ENCODE measurements at regions not wholly inside any gene's neighbourhood (a gene's known extent, or its start where the extent isn't known, plus 50 kb on each side); places are given as distances from the start of the nearest gene placed in this dataset.

DNA sequence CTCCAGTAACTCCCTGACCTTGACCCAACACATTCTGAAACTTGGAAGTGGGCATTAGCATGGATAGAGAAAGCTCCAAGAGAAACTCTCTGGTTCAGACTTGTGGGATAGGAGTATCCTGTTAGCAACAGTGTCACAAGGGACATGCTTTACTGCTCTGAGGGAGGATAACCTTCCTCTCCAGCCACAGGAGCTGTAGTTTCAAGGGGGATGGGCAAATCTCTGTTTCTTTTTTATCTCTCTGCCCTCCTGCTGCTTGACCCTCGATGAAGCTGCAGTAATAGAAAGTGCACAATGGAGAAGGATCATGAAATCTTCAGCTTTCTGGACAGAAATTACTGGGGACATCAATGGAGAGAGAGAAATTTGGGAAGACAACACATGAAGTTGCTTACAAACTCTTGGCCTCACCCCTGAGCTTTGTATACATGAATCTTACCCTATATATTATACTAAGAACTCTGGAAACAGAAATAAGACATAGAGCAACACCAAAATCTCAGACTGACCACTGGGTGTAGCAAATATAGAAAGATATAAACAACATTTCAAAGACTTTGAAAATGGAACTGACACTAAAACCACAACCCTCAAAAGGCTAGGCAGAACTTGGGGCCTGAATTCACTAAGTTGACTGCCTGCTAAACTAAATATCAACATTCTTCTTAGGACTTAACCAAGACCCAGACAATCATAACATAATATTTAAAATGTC lies 471.0 kb upstream of the MEF2C start:
- no peak for DNase-seq
- Histone ChIP-seq H3K27ac (peak overlapping the region in 1 of 8 donors; percentile 15), H3K9me3 (no peaks in the 10 kb centered on the region), H3K36me3 (no peaks in the 10 kb centered on the region), H3K4me1 (no peaks in the 10 kb centered on the region), H3K27me3 (replicated peaks in 1 of 7) (no peaks in the 10 kb centered on the region), H3K4me3 (no peak overlapping the region)
- intact Hi-C loops (cut with DNase I; ENCODE audit: low total_unique reads) = no loop called here
- TF ChIP-seq, protein P1, sequence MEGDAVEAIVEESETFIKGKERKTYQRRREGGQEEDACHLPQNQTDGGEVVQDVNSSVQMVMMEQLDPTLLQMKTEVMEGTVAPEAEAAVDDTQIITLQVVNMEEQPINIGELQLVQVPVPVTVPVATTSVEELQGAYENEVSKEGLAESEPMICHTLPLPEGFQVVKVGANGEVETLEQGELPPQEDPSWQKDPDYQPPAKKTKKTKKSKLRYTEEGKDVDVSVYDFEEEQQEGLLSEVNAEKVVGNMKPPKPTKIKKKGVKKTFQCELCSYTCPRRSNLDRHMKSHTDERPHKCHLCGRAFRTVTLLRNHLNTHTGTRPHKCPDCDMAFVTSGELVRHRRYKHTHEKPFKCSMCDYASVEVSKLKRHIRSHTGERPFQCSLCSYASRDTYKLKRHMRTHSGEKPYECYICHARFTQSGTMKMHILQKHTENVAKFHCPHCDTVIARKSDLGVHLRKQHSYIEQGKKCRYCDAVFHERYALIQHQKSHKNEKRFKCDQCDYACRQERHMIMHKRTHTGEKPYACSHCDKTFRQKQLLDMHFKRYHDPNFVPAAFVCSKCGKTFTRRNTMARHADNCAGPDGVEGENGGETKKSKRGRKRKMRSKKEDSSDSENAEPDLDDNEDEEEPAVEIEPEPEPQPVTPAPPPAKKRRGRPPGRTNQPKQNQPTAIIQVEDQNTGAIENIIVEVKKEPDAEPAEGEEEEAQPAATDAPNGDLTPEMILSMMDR (IDR thresholded peaks at IDR 0.05 in 8 of 11, conservative IDR thresholded peaks at IDR 0.05 in 3 of 11) = no peak
- no peak for TF ChIP-seq POLR2AphosphoS5 (IDR thresholded peaks at IDR 0.05)
- no peak for TF ChIP-seq POLR2A (IDR thresholded peaks at IDR 0.05)
- WGBS, 5 donors = 56 to 68% (median 65%) methylated on average over 1 of the region's 1 CpG

DNA sequence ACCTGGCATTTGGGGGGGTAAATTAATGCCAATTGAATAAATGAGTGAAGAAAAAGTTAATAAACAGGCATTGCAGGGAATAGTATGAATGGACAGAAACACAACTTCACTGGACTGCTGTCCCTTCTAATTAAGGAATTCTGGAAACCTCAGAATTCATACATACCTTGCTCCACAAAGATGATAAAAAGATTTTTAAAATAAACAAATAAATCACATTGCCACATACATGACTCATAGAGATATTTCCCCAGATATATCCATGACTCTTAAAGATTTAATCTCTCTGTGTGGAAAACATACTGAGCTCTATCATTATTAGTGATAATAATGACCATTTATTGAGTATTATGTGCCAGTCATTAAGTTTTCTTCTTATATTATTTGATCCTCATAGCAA lies 469.0 kb upstream of the MEF2C start:
- no peak for DNase-seq
- no peaks in the 10 kb centered on the region for H3K9me3 ChIP-seq
- no peak overlapping the region for H3K27ac ChIP-seq
- TF ChIP-seq POLR2AphosphoS5 (IDR thresholded peaks at IDR 0.05) = no peak
- intact Hi-C loops (cut with DNase I; ENCODE audit: low total_unique reads) = no loop called here
- no peaks in the 10 kb centered on the region for H3K36me3 ChIP-seq
- no peaks in the 10 kb centered on the region for H3K4me1 ChIP-seq
- no peak overlapping the region for H3K4me3 ChIP-seq
- no peaks in the 10 kb centered on the region for H3K27me3 ChIP-seq (replicated peaks in 1 of 7)

DNA sequence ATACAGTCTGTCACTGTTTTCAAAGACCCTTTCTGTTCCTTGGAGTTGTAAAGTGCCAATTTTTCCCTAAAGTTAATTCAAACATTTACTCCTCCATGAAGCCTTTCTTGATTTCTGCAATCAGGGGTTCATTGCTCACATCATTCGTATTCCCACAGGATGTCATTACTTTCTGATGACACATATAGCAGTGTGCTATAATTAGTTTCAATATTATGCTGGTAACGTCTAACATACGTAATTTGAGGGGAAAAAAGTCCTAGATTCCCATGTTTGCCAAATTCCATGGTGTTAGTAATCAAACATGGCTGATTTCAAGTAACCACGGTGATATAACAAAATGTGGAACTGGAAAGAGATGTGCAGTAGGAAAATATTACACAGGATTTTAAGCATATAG lies 468.2 kb upstream of the MEF2C start:
- 72 to 88% (median 76%) methylated on average over 4 of the region's 4 CpGs for WGBS, 5 donors
- no peak overlapping the region for H3K4me3 ChIP-seq

DNA sequence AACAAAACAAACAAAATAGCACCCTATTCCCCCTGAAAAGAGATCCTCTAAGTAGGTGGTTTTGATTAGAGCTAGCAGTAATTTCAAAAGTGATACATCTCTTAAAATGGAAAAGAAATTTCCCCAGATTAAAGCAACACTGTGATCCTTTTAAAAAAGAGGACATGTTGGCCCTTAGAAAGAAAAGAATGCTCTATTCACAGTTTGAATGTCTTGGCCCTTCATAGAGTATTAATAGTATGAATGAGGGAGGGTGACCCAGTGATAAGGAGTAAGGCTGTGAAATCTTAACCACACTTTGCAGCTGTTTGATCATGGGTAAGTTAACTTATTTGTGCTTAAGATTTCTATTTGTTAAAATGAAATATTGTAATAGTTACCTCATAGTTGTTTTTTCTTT lies 467.7 kb upstream of the MEF2C start:
- intact Hi-C loops (cut with DNase I; ENCODE audit: low total_unique reads) = no loop called here
- H3K9me3 ChIP-seq = no peaks in the 10 kb centered on the region
- no peaks in the 10 kb centered on the region for H3K36me3 ChIP-seq
- no peaks in the 10 kb centered on the region for H3K4me1 ChIP-seq
- DNase-seq = no peak
- H3K4me3 ChIP-seq = no peak overlapping the region
- TF ChIP-seq POLR2AphosphoS5 (IDR thresholded peaks at IDR 0.05) (no peak), POLR2A (IDR thresholded peaks at IDR 0.05) (no peak)
- TF ChIP-seq, protein P1 (IDR thresholded peaks at IDR 0.05 in 8 of 11, conservative IDR thresholded peaks at IDR 0.05 in 3 of 11) = no peak
- H3K27me3 ChIP-seq (replicated peaks in 1 of 7) = no peaks in the 10 kb centered on the region
- no peak overlapping the region for H3K27ac ChIP-seq

More for the DNA sequence above, 468.2 kb upstream of the MEF2C start:
- no peaks in the 10 kb centered on the region for H3K4me1 ChIP-seq
- TF ChIP-seq POLR2A (IDR thresholded peaks at IDR 0.05) (no peak), POLR2AphosphoS5 (IDR thresholded peaks at IDR 0.05) (no peak)
- TF ChIP-seq, protein P1 (IDR thresholded peaks at IDR 0.05 in 8 of 11, conservative IDR thresholded peaks at IDR 0.05 in 3 of 11) = no peak
- H3K36me3 ChIP-seq = no peaks in the 10 kb centered on the region
- no peaks in the 10 kb centered on the region for H3K27me3 ChIP-seq (replicated peaks in 1 of 7)
- intact Hi-C loops (cut with DNase I; ENCODE audit: low total_unique reads) = no loop called here
- H3K9me3 ChIP-seq = no peaks in the 10 kb centered on the region
- no peak overlapping the region for H3K27ac ChIP-seq
- no peak for DNase-seq

All from spleen (tissue), 11 donors.